Rectal smooth muscle tissue (tissue), 1 donor: ENCODE measurements at regions not wholly inside any gene's neighbourhood (a gene's known extent, or its start where the extent isn't known, plus 50 kb on each side); places are given as distances from the start of the nearest gene placed in this dataset.

Source experiments
- H3K27ac ChIP-seq: one replicate; pipeline ENCODE4 v1.7.0; 2013; ENCODE audit warnings: low read depth, low read length, inconsistent platforms
- H3K27me3 ChIP-seq: one replicate; pipeline ENCODE4 v1.7.0; 2013; ENCODE audit warnings: low read length; ENCODE audit not compliant: control insufficient read depth, insufficient read depth
- H3K36me3 ChIP-seq: one replicate; pipeline ENCODE4 v1.7.0; 2013; ENCODE audit warnings: low read length; ENCODE audit not compliant: control insufficient read depth, insufficient read depth
- H3K4me1 ChIP-seq: one replicate; pipeline ENCODE4 v1.7.0; 2013; ENCODE audit warnings: low read length; ENCODE audit not compliant: control insufficient read depth, insufficient read depth
- H3K4me3 ChIP-seq: one replicate; pipeline ENCODE4 v1.7.0; 2013; ENCODE audit warnings: low read length
- H3K9ac ChIP-seq: one replicate; pipeline ENCODE4 v1.7.0; 2013; ENCODE audit warnings: low read length

DNA sequence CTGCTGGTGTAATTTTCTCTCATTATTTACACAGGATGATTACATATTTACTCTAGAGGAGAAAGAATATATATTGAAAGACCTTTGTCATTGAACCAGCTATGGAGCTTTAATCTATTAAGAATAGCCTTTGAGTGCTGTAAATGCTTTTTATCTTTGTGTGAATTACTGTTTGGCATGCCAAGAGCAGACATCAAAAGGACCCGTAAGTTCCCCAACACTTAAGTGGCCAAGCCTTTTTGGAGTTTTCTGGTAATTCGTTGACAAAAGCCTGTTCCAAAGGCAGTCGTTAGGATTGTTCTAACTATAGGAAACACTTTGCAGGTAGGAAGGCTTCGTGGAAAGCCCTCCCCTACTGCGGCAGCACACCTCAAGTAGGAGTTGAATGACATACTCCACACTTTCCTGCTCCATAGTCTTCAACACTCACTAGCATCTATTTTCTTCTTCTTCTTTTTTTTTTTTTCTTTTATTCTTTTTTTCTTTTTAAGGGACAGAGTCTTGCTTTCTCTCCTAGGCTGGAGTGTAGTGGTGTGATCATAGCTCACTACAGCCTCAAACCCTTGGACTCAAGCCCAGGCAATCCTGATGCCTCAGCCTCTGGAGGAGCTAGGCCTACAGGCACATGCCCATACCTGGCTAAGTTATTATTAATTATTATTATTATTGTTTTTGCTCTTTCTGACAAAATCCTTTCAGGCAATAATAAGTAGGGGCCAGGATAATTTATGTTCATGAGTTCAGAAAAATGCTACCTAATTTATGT, 98.6 kb downstream of the SUCNR1 start:
- no peak overlapping the region for H3K27ac ChIP-seq

DNA sequence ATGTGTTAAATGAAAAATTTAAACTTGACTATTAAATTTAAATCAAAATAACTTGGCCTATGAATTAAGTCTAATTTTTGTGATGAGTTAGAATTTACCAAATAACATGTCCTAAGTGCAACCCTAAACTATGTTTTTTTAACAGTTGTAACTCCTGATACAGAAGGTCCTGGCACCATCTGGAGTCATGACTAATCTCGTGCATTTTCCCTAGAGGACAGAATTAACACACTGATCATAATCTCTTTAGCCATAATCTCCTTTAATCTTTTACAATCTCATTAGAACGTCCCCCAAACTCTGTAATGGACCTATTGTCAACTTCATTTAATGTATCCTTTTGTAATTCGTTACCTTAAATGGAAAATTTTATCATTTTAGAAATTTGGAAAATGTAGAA, 100.6 kb downstream of the SUCNR1 start:
- Histone ChIP-seq H3K36me3 (no peaks in the 10 kb centered on the region), H3K9ac (no peak overlapping the region), H3K4me1 (no peaks in the 10 kb centered on the region), H3K27me3 (no peaks in the 10 kb centered on the region), H3K4me3 (no peak overlapping the region), H3K27ac (no peak overlapping the region)

More for the DNA sequence above, 98.6 kb downstream of the SUCNR1 start:
- H3K4me3 ChIP-seq, result no peak overlapping the region
- H3K27me3 ChIP-seq, result no peaks in the 10 kb centered on the region
- no peak overlapping the region for H3K9ac ChIP-seq
- H3K4me1 ChIP-seq, result no peaks in the 10 kb centered on the region
- no peaks in the 10 kb centered on the region for H3K36me3 ChIP-seq

DNA sequence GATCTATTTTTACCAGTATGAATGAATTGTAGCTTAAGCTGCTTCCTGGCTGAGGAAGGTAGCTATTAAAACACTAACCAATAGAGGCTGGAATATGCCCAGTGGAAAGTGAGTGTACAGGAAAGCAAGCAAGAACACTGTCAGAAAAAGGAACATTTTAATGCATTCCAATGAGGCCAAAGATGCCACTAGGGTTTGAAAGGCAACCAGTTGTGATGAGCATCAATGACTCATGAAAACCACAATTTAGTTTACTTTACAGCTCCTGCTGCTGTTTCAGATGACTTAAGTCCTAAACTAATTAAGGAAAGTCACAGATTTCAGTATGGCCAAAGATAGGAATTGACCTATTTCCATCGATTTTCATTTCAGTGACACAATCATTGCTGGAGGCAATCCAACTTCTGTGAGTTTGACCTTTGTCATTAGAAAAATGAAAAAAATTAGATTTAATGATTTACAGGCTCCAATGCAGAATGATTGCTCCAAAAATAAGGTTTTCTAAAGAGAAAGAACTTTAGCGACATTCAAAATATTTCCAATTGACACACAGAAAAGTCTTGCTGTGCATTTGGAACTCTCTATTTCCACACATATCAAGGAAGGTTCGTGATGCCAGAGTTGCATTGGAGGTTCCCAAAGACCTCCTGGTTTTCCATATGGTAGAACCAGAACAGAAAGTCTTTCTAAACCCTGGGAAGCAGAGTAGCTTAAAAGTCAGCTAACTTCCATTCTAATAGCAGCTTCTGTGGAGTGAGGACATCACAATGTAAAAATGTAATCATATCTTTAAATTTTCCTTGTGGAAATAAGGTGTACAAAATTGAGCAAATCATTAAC, 103.0 kb downstream of the SUCNR1 start:
- Histone ChIP-seq H3K36me3 (no peaks in the 10 kb centered on the region), H3K9ac (no peak overlapping the region), H3K27me3 (no peaks in the 10 kb centered on the region), H3K4me3 (no peak overlapping the region), H3K4me1 (no peaks in the 10 kb centered on the region), H3K27ac (no peak overlapping the region)

DNA sequence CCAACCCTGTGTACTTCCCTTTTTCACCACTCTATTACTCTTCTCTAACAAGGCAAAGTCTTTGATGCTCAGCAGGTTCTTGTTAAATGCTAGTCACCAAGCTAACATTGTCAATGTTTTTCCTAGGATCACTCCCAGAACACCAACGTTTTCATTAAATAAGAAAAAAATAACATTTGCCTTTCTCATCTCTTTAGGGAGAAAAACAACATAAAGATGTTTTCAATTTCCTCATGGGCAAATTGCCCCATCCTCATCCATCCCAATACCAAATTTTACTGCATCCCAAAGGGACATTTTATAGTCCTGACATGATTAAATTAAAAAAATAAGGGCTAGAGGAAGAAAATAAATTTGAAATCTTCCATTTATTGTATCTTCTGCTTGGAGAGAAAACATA, 106.5 kb downstream of the SUCNR1 start:
- H3K27ac ChIP-seq, result no peak overlapping the region
- no peak overlapping the region for H3K4me3 ChIP-seq
- no peak overlapping the region for H3K9ac ChIP-seq

DNA sequence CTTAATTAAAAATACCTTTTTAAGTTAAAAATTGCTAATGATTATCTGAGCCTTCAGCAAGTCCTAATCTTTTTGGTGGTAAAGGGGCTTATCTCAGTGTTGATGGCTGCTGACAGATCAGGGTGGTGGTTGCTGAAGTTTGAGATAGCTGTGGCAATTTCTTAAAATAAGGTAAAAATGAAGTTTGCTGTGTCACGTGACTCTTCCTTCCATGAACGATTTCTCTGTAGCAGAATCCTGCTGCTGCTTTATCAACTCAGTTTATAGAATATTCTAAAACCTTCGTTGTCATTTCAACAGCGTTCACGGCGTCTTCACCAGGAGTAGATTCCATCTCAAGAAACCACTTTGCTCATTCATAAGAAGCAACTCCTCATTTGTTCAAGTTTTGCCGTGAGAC, 110.1 kb downstream of the SUCNR1 start:
- H3K4me3 ChIP-seq, result no peak overlapping the region

More for the DNA sequence above, 106.5 kb downstream of the SUCNR1 start:
- Histone ChIP-seq H3K4me1 (no peaks in the 10 kb centered on the region), H3K27me3 (no peaks in the 10 kb centered on the region), H3K36me3 (no peaks in the 10 kb centered on the region)

DNA sequence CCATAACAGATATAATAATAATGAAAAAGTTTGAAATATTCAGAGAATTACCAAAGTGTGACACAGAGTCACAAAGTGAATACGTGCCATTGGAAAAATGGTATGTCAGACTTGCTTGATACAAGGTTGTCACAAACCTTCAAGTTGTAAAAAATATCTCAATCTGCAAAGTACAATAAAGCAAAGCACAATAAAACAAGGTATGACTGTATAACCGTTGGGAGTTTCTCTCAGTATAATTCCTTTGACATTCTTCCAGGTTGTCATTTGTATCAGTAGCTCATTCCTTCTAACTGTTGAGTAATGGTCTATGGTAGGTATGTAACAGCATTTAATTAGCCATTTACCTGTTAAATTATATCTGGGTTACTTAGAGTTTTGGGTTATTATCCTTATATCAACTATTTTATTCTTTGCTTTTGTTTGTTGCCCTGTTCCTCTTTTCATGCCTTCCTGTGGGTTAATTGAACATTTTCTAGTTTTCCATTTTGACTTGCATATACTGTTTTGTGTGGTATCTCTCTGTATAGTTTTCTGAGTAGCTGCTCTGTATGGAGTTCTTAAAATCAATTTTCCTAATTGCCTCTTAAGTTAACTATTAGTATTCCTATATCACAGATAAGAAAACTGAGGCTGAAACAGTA, 112.5 kb downstream of the SUCNR1 start:
- no peak overlapping the region for H3K9ac ChIP-seq
- H3K4me1 ChIP-seq, result no peaks in the 10 kb centered on the region
- no peak overlapping the region for H3K27ac ChIP-seq
- H3K4me3 ChIP-seq, result no peak overlapping the region
- H3K36me3 ChIP-seq, result no peaks in the 10 kb centered on the region
- no peaks in the 10 kb centered on the region for H3K27me3 ChIP-seq

More for the DNA sequence above, 110.1 kb downstream of the SUCNR1 start:
- no peaks in the 10 kb centered on the region for H3K4me1 ChIP-seq
- H3K36me3 ChIP-seq, result no peaks in the 10 kb centered on the region
- no peak overlapping the region for H3K27ac ChIP-seq
- H3K9ac ChIP-seq, result no peak overlapping the region
- no peaks in the 10 kb centered on the region for H3K27me3 ChIP-seq

DNA sequence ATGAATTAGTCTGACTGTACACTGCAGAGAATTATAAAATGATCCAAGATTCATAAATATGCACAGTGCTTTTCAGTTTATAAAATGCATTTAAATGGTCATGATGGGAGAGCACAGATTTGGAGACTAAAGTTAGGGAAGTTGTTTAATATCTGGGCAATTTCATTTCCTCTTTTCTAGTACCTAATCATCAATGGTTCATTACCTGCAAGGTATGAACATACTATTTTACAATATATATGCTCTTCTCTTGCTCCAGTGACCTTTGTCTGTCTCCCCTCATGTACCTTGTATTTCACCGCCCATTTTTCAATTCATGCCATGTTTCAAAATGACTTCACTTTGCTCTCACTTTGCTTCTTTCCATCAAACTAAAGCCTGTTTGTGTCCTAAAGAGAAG, 114.5 kb downstream of the SUCNR1 start:
- H3K36me3 ChIP-seq, result no peaks in the 10 kb centered on the region
- H3K9ac ChIP-seq, result no peak overlapping the region
- H3K4me3 ChIP-seq, result no peak overlapping the region
- no peaks in the 10 kb centered on the region for H3K4me1 ChIP-seq
- no peak overlapping the region for H3K27ac ChIP-seq
- no peaks in the 10 kb centered on the region for H3K27me3 ChIP-seq

DNA sequence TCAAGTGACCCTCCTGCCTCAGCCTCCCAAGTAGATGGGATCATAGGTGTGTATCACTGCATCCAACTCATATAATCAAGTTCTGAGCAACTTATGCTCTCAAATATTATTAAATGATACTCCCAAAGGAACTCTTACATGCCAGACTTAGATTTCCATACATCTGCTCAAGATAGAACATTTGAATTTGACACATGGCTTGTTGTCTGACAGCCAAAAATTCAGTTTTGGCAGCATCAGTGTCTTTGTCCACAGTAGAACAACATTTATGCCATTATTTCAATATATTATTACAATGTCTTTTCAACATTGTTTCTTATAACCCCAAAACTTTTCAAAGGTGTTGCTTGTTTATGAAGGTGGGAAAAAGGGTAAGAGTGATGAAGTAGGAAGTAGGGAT, 116.2 kb downstream of the SUCNR1 start:
- no peaks in the 10 kb centered on the region for H3K4me1 ChIP-seq
- H3K9ac ChIP-seq, result no peak overlapping the region
- H3K27ac ChIP-seq, result no peak overlapping the region
- H3K27me3 ChIP-seq, result no peaks in the 10 kb centered on the region
- H3K4me3 ChIP-seq, result no peak overlapping the region
- H3K36me3 ChIP-seq, result no peaks in the 10 kb centered on the region

DNA sequence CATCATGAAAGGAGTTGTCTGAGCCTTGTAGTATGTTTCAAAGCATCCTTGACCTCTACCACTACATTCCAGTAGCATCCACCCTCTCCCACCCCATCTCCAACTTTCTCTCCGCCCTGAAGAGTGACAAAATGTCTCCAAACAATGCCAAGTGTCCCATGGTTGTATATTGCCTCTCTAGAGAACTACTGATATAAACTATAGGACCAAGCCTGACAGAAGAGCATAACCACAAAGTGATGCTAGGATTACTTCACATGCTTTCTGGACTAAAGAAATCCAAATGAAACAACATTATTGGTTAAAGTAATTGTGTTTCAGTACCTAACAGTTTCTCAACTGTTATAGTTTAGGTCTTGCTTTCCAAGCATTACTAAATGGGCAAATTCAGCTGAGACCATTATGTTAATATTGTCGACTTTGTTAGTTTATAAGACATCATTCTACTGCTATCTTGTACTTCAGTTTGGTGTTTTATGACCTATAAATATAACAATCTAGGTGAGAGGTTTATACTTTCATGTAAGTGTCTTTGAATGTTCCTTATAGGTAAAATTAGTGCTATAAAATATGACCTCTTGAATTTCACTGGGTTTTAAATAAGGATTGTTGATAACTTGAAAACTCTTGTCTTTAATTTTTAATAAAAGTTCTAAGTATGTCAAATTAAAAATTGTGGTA, 117.4 kb downstream of the SUCNR1 start:
- Histone ChIP-seq H3K27ac (no peak overlapping the region), H3K4me3 (no peak overlapping the region), H3K9ac (no peak overlapping the region), H3K27me3 (no peaks in the 10 kb centered on the region), H3K36me3 (no peaks in the 10 kb centered on the region), H3K4me1 (no peaks in the 10 kb centered on the region)

DNA sequence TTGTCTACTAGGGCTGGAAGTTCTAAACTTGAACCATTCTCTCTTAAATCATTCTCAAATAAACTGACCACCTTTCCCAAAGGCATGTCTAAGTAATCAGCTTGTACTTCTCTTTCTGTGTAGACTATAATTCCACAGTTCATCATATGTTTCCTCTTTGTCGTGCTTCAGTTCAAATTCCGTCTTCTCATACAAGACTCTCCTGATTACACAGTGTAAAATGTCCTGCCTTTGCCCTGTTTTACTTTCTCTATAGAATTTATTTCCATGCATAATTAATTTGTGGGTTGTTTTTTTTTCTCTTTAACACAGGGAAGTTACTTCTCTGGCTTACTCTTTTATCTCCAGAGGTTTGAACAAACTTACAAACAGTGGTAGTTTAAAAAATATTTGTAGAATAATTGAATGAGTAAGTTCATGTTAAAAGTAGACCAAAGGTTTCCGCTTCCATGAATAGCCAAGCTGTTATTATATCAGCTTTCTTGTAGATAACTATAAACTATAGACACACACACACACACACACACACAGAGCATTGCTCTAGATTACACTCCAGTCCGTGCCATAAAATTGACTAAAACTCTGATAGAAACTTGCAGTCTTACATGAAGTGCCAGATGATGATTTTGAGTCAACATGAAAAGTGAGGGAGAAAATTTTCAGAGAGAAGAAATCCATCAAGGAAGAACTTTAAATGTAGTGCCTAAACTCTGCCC, 119.0 kb downstream of the SUCNR1 start:
- Histone ChIP-seq H3K4me3 (no peak overlapping the region), H3K36me3 (no peaks in the 10 kb centered on the region), H3K9ac (no peak overlapping the region), H3K27me3 (no peaks in the 10 kb centered on the region), H3K27ac (no peak overlapping the region), H3K4me1 (no peaks in the 10 kb centered on the region)

DNA sequence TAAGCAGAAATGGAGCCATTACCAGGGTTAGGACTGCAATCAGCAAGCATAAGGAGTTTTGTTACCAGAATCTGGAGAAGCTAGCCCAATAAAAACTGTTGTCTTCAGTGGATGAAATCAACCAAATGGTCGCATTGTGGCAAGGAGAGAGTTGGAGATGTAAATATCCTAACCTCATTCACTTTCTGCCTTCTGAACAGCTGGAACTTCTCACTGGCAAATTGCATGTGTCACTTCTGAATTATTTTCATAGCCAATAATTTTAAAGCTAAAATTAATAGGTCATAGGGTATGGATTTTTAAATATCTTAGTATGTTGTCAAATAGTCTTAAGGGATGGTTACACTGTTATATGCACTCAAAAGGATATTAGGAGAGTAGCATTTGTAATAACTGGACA, 121.6 kb downstream of the SUCNR1 start:
- H3K9ac ChIP-seq, result no peak overlapping the region
- no peaks in the 10 kb centered on the region for H3K36me3 ChIP-seq
- H3K27me3 ChIP-seq, result no peaks in the 10 kb centered on the region
- H3K4me3 ChIP-seq, result no peak overlapping the region
- H3K27ac ChIP-seq, result no peak overlapping the region
- no peaks in the 10 kb centered on the region for H3K4me1 ChIP-seq
